GM21390 (cell line): ENCODE measurements at regions not wholly inside any gene's neighbourhood (a gene's known extent, or its start where the extent isn't known, plus 50 kb on each side); places are given as distances from the start of the nearest gene placed in this dataset.

Experiments
- ATAC-seq: cut with Tn5 transposase; IDR thresholded peaks from one replicate; pipeline ENCODE4 v1.9.1; 2021; ENCODE audit not compliant: unreplicated experiment

DNA sequence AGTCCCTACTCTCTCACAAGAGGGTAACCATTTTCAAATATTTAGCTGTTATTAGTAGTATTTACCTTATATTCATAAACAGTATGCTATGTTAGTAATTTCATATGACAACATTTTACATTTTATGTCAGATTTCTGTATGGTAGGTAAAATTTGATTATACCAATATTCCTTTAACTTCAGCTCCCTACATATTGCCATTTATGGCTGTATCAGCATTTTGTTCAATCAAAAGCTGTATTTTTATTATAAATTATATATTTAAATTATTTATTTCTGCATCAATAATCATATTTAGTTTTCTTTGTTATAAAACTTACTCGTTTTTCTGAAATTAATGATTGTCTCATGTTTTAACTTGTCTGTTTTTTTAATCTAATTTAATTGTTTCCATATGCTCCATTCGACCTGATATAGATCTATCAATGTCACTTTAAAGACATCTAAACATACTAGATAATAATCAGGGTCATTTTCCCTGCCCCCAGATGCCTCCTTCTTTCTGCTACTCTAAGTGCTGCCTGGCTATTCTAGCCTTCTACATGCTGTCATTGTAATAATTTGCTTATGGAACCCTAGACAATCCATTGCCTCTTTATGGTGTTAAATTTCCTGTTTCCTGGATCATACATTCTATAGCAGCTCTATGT, 1976.7 kb upstream of the ADGRL3 start:
- no peak for ATAC-seq

DNA sequence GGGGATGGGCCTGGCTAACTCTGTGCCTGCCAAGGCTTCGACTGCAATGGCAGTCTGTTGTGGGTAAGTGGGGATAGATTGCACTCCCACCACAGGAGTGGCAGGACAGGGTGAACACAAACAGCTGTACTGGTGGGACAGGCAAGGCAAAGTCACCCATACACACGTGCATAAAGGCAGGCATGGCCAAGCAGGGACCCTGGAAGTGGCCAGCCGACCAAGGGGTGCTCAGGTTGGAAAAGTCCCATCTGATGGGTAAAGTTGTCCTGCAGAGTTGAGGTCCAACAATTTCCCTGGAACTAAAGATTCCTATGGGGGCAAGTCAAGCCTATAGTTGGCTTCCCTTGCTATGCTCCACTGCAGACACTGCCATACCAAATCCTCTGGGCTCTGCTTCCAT, 1961.9 kb upstream of the ADGRL3 start:
- ATAC-seq, result no peak

GRCh38 chr4:59240011-59240410, 1960.1 kb upstream of the ADGRL3 start:
- no peak for ATAC-seq

GRCh38 chr4:59243038-59243437, 1957.1 kb upstream of the ADGRL3 start:
- ATAC-seq, result no peak

- no peak for ATAC-seq
Observed at GRCh38 chr4:59247032-59247431, 1953.1 kb upstream of the ADGRL3 start.

DNA sequence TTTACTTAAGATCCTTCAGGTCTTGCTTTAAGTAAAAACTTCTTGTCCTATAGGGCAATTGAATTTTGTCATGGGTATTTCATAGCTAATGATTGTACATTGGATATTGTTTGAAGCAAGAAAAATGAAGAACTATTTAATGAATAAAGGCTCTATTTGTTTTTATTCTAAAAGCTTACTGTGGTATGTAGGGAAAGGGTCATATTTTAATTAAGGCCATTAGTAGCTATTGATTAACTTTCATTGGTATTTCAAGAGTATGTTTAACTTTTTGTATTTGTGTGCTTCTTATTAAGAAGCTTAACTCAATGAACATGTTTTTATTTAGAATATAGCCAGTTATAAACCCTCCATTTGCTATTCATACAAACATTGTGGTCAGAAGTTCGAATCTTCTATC, 1951.8 kb upstream of the ADGRL3 start:
- no peak for ATAC-seq

DNA sequence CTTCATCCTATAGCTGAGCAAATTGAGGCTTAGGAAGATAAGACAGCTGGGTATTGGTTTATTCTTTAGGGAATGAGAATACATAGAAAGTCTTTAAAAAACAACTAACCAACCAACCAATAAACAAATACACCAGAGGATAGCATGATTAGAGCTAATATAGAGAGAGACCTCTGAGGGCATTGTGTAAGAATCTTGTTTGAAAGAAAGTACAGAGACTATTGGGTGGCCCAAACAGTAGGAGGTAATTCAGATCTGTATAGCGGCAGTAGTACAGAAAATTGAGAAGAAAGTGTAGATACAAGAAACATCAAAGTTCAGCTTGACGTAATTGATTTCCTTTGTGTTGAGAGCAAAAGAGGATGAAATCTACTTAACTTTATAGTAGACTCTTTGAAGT, 1951.0 kb upstream of the ADGRL3 start:
- ATAC-seq, result no peak

DNA sequence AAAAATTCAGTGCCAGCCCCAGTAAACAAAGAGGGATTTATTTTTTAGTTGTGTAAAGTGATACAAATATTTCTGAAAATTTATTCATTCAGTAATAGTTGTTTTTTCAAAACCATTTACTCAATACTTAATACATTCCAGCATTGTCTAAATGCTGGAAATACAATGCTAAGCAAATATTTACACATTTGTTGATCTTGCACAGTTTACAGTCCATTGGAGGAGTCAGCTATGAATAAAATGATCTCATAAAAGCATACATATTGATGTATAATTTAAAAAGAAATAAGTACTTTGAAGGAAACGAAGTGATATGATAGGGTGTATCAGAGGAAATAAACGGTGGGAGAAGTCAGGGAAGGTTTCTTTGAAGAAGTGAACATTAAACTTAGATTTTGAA, 1942.1 kb upstream of the ADGRL3 start:
- ATAC-seq, result no peak

- no peak for ATAC-seq
Observed at GRCh38 chr4:59307609-59308008, 1892.5 kb upstream of the ADGRL3 start.

DNA sequence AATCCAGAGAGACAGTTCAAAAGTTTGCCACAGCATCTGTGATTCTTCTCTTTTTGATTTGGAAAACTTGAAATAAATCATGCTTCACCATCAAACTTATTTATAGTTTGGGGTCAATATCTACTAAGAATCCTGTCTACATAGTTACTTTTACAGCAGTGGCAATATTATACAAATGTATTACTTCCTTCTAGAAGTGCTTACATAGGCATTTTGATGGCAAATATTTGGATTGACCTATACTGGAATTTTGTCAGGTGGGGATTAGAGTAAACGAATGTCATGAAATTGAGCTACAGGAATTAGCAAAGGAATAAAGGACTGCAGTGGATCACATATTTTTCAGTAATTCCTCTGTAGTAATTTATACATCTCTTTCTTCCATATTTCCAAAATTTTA, 1885.5 kb upstream of the ADGRL3 start:
- no peak for ATAC-seq

GRCh38 chr4:59339631-59340030, 1860.5 kb upstream of the ADGRL3 start:
- no peak for ATAC-seq

- no peak for ATAC-seq
Observed at GRCh38 chr4:59341506-59341905, 1858.6 kb upstream of the ADGRL3 start.

GRCh38 chr4:59348949-59349348, 1851.2 kb upstream of the ADGRL3 start:
- no peak for ATAC-seq

DNA sequence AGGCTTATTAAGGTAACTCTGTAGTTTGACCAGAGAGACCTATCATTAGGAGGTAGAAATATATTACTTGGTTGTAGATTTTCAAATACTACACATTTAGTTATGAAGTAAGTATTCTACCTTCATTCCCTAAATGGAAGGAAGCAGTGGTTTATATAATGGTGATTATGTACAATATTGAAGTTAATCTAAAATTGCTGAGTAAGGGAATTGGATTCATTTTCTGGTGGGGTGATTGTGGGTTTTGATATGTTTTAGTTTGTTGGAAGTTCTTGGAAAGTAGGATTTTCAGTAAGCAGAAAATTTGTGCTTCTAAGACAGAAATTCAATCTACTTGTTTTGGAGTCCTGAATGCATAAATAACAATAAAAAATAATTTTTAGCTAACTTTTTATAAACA, 1830.9 kb upstream of the ADGRL3 start:
- no peak for ATAC-seq

- no peak for ATAC-seq
Observed at GRCh38 chr4:59374416-59374815, 1825.7 kb upstream of the ADGRL3 start.

DNA sequence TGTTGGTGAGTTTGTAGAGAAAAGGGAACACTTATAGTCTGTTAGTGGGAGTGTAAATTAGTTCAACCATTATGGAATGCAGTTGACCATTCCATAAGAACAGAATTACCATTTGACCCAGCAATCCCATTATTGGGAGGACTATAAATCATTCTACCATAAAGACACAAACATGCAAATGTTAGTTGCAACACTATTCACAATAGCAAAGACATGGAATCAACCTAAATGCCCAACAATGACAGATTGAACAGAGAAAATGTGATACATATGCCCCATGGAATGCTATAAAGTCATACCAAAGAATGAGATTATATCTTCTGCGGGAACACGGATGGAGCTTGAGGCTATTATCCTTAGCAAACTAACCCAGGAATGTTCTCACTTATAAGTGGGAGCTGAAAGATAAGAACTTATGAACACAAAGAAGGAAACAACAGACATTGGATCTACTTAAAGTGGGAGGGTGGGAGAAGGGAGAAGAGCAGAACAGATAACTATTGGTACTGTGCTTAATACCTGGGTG, 1819.2 kb upstream of the ADGRL3 start:
- ATAC-seq, result no peak

DNA sequence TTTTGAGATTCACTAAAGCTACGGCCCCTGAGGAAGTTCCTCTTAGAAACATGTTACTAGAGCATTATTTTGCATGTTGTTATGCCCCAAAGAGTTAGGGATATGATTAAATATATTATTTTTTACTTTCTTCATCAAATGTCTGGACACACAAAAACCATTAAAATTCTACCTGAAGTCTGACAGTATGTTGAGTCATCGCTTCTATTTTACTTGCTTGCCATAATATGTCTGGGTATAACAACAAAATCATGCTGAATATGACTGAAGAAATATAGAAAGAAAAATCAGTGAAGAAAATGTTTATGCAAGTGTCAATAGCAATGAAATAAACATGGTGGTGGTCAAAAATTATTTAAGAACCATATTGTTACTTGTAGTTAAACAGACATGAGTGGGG, 1818.5 kb upstream of the ADGRL3 start:
- ATAC-seq, result no peak

- ATAC-seq, result no peak
Observed at GRCh38 chr4:59387759-59388758, 1812.1 kb upstream of the ADGRL3 start.

- ATAC-seq, result no peak
Observed at GRCh38 chr4:59393780-59394179, 1806.3 kb upstream of the ADGRL3 start.

DNA sequence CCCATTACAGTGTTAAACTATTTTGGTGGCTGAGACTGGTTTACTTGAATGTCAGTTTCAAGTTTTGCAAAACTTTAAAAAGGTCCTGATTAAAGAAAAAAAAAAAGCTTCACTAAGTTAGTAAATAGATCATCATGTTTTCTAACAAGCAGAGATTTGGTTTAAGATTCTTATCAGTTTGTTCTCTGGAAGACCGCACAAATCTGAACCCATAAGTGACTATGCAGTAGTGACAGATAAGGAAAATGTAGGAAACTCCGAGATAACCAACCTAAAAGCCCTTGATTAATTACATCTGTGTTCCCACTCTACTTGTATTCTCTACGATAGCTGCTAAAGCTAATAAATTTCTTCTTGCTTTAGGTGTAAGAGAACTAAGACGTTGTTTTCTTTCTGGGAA, 1799.8 kb upstream of the ADGRL3 start:
- no peak for ATAC-seq

DNA sequence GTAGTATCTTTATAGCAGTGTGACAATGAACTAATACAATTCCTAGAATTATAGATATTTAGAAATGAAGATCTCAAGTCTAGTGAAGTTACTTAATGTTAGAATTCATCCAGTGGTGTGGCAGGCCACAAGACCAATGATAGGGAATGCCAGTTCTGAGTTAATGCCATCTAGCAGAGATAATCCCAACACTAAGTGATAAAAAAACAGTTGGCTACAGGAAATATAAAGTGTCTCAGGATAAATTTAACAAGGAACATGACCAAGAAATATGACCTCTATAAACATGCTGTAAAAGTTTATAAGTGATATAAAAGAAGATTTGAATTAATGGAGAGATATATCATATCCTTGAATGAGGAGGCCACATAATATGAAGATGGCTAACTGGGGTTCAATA, 1790.5 kb upstream of the ADGRL3 start:
- ATAC-seq, result no peak

- ATAC-seq, result no peak
Observed at GRCh38 chr4:59412739-59413138, 1787.4 kb upstream of the ADGRL3 start.
